ENCODE measurements at regions not wholly inside any gene's neighbourhood (a gene's known extent, or its start where the extent isn't known, plus 50 kb on each side); places are given as distances from the start of the nearest gene placed in this dataset.

- no peak for TF ChIP-seq POLR2A (IDR thresholded peaks at IDR 0.05; ENCODE audit: low read depth, low read length)
- no peak for TF ChIP-seq POLR2AphosphoS5 (IDR thresholded peaks at IDR 0.05; ENCODE audit: low read depth, low read length)
- no peak for TF ChIP-seq TAF1 (IDR thresholded peaks at IDR 0.05; ENCODE audit: low read depth, low read length)
- TF ChIP-seq POU2F2 (IDR thresholded peaks at IDR 0.05; ENCODE audit: low read depth, low read length): no peak
Measured at GRCh38 chr12:67788118-67788517, 139.6 kb downstream of the DYRK2 start.
